ENCODE measurements at regions not wholly inside any gene's neighbourhood (a gene's known extent, or its start where the extent isn't known, plus 50 kb on each side); places are given as distances from the start of the nearest gene placed in this dataset.

GRCh38 chr2:2848621-2849333 lies 517.7 kb upstream of the MYT1L start:
- DNase-seq (ENCODE audit: low spot score) = no peak

DNA sequence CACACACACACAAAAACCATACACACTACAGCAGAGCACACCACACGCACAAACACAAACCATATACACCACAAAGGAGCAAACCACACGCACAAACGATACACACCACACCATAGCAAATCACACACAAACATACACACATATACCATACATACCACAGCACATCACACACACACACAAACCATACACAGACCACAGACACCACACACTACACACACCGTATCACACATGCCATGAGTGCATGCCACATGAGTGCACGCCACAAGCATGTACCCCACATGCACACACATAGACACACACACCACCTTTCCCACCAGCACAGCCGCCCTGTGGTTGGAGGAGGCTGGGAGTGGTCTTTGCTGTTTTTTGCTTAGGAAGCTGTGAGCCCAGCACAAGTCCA lies 517.1 kb upstream of the MYT1L start:
- DNase-seq (ENCODE audit: low spot score) = no peak

- DNase-seq (ENCODE audit: low spot score) = no peak
Observed at GRCh38 chr2:2847209-2847676, 516.2 kb upstream of the MYT1L start.

DNA sequence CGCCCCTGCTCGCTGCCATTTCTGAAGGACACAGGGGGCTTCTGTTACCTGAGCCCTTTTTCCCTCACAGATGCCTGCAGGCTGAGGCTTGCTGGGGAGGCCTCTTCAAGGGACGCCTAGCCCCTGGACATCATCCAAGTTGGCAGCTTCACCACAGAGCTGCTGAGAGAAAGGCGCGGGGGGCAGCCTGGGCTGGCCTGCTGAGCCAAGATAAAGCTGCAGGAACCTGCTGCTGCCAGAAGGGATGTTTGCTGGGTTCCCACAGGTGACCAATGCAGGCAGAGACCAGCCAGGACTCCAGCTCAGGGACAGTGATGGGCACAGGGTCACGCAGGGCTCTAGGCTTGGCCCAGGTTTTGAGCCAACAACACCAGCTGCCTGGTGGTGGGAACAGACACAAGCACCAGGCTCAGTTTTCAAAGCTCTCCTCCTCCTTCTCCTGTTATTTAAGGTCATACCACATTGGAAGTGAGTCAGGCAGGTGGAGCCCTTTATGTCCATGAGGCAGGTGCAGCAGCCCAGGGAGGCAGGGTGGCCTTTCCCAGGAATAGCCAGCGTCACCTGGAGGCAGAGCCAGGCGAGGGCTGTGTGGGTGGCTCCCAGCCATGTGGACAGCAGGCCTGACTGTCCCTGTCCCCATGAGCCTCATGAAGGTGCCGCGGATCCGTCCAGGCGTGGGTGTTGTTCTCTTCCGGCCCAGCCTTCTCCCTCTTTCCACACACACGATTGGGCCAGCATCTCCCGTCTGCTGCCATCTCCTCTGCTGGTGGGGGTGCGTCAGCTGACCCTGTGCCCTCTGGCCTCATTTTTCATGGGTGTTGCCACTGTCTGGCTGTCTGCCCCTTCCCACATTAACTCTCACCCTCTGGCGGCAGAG lies 515.5 kb upstream of the MYT1L start:
- DNase-seq (ENCODE audit: low spot score) = no peak

DNA sequence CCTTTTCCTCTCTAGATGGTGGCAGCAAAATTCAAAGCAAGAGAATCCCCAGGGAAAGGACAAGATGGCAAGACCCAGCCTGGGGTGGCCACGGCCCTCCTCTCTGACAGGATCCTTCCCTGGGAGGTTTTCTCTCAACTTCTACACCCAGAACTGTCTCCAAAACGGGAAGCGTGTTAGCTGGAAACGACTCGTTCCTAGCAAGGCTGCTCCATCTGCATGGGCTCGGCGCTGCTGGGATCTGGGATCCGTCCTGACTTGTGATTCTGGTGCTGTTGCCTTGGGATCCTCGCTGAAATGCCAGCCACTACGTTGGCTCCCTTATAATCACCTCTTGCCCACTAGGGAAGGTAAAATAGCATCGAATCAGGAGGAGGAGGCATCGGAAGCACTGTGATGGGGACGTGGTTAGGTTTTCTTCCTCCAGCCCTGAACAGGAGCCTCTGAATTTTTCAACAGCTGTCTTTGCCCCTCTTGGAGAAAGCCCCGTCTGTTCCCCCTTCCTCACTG lies 514.8 kb upstream of the MYT1L start:
- no peak for DNase-seq (ENCODE audit: low spot score)

GRCh38 chr2:2845267-2845666 lies 514.2 kb upstream of the MYT1L start:
- no peak for DNase-seq (ENCODE audit: low spot score)

GRCh38 chr2:2843969-2844548 lies 513.0 kb upstream of the MYT1L start:
- DNase-seq (ENCODE audit: low spot score) = no peak

- DNase-seq (ENCODE audit: low spot score) = no peak
Observed at GRCh38 chr2:2842466-2842865, 511.4 kb upstream of the MYT1L start.

- DNase-seq (ENCODE audit: low spot score) = no peak
Observed at GRCh38 chr2:2840681-2841300, 509.7 kb upstream of the MYT1L start.

DNA sequence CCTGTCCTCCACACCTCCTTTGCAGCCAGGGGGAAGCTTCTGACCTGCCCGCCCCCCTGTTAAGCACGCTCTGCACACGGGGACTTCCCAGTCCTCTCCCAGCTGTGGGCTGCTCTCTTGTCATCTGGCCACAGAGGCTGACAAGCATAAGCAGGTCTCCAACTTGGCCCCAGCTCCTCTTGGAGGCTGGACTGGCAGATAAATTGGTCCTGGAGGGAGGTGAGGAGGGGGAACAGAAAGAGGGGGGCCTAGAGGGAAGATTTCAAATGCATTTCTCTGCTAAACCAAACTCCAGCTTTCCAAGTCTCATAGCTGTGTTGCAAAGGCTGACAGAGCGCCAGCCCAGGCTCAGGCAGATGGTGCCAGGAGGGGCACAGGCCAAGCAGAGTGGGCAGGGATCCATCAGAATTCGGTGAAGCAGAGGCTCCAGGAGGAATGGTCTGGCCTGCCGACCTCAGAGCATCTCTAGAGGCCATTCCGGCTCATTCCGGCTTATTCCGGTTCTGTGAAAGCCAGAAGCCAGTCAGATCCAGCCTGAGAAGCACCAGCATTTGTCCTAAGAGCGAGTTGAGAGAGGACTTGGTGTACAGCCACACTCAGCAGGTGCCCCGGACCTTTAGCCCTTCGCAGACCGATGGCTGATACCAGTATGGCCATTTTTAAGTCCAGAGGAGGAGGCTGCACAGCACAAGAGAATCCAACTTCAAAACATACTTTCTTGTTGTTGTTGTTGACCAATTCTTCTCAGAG lies 508.9 kb upstream of the MYT1L start:
- DNase-seq (ENCODE audit: low spot score) = no peak

- DNase-seq (ENCODE audit: low spot score) = no peak
Observed at GRCh38 chr2:2839393-2839781, 508.3 kb upstream of the MYT1L start.

DNA sequence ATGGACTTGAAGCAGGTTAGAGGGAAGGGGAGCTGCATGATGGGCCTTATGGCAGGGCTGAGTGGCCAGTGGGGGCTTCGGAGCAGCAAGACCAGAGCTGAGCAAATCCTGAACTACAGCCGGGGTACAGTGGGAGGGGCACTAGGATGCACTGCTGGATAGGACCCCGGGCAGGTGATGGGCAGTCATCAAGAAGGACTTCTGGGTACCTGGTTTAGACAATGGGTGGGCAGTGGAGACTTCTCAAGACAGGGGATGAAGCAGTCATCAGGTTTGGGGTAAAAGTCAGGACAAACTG lies 507.4 kb upstream of the MYT1L start:
- no peak for DNase-seq (ENCODE audit: low spot score)

GRCh38 chr2:2837746-2838547 lies 506.9 kb upstream of the MYT1L start:
- no peak for DNase-seq (ENCODE audit: low spot score)

GRCh38 chr2:2836343-2837070 lies 505.4 kb upstream of the MYT1L start:
- no peak for DNase-seq (ENCODE audit: low spot score)

- no peak for DNase-seq (ENCODE audit: low spot score)
Observed at GRCh38 chr2:2834516-2835254, 503.6 kb upstream of the MYT1L start.

GRCh38 chr2:2834105-2834504 lies 503.0 kb upstream of the MYT1L start:
- no peak for DNase-seq (ENCODE audit: low spot score)

DNA sequence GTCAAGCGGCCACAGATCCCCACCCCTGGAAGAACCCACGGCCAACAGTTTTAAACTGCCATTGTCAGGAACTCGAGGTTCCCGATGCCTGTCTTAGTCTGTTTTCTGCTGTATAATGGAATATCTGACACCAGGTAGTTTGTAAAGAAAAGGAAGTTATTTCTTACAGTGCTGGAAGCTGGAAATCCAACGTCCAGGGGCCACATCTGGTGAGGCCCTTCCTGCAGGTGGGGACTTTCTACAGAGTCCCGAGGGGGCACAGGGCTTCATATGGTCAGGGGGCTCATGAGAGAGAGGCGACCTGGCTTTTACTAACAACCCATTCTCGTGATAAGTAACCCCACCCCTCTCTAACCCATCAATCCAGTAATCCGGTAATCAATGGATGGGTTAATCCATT lies 501.6 kb upstream of the MYT1L start:
- DNase-seq (ENCODE audit: low spot score) = no peak

GRCh38 chr2:2831633-2832032 lies 500.6 kb upstream of the MYT1L start:
- DNase-seq (ENCODE audit: low spot score) = no peak

DNA sequence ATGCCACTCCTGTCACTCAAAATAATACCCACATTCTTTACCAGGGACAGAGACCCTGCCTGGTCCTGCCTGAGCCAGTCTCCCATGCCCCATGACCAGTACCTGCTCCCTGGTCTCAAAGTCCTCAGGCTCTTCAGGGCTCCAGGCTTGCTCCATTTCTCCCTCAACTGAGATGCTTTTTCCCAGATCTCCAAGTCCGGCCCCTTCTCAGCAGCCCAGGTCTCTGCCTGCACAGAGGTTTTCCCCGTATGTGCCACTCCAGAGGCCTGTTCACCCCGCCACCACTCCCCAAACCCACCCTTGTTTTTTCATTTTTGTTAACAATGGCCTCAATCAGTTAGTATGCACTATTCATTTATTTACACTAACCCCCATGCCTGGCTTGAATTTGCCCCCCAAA lies 499.5 kb upstream of the MYT1L start:
- DNase-seq (ENCODE audit: low spot score) = no peak
